ENCODE measurements at regions not wholly inside any gene's neighbourhood (a gene's known extent, or its start where the extent isn't known, plus 50 kb on each side); places are given as distances from the start of the nearest gene placed in this dataset.

DNA sequence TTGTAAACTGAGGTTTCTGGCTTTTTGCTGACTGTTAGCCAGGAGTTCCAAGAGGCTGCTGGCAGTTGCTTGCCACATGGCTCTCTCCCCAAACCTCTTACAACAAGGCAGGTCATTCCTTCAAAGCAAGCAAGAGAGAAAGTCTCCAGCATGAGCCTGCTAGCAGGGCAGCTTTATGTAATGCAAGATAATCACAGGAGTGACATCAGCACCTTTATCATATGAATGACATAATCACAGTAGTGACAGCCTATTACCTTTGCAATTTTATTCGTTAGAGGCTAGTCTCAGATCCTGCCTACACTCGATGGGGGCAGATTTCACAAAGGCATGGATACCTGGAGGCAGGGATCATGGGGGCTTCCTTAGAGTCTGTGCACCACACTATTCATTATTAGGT is 79.5 kb upstream of the KCNJ16 start:
- no peak for ATAC-seq (replicated peaks)
- no peaks in the 10 kb centered on the region for H3K4me1 Mint-ChIP-seq
- no peaks in the 10 kb centered on the region for H3K36me3 Mint-ChIP-seq (ENCODE audit: low read depth)
- H3K27ac Mint-ChIP-seq, result no peak overlapping the region
- peaks cover 7% of the 10 kb centered on the region for H3K27me3 Mint-ChIP-seq
- H3K9me3 Mint-ChIP-seq, result no peaks in the 10 kb centered on the region
- H3K4me3 Mint-ChIP-seq, result no peak overlapping the region

DNA sequence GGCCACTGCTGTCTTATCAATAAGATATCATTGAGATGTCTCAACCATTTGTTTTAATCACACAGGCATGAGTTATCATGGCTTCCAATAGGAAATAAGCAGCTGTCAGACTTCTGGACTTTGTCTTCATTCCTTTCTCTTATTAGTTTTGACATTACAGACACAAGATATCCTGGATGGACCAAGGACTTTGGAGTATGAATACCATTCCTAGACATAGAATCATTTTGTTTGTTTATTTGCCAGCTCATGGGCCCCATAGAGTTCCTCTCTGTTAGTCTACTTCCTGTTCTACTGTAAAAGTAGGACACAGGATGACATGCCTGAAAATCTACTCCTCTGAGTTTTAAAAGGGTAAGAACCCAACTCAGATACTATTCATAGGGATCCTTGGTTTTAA is 77.7 kb upstream of the KCNJ16 start:
- Mint-ChIP-seq H3K27me3 (peaks cover 7% of the 10 kb centered on the region), H3K4me1 (no peaks in the 10 kb centered on the region), H3K9me3 (no peaks in the 10 kb centered on the region), H3K27ac (no peak overlapping the region), H3K36me3 (ENCODE audit: low read depth) (no peaks in the 10 kb centered on the region), H3K4me3 (no peak overlapping the region)
- ATAC-seq (replicated peaks), result no peak

DNA sequence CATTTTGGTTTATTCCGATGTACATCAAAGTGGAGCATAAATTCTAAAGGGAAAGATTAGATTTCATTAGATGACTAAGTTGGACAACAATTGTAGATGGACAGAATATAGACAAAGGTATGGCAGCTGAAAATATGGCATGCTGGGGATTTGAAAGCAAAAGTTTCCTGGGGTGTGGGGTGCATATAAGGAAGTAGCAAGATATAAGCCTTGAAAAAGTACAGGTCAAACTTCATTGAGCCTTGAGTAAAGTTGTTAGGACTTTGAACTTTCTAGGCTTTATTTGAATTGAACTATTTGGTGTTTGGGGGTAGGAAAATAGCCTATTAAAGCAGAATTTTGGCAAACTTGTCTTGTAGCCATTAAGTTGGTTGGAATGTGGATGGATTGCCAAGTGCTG is 75.8 kb upstream of the KCNJ16 start:
- no peaks in the 10 kb centered on the region for H3K36me3 Mint-ChIP-seq (ENCODE audit: low read depth)
- no peak for ATAC-seq (replicated peaks)
- peaks cover 7% of the 10 kb centered on the region for H3K27me3 Mint-ChIP-seq
- H3K4me3 Mint-ChIP-seq, result no peak overlapping the region
- H3K9me3 Mint-ChIP-seq, result peaks cover 3% of the 10 kb centered on the region
- H3K4me1 Mint-ChIP-seq, result no peaks in the 10 kb centered on the region
- no peak overlapping the region for H3K27ac Mint-ChIP-seq

DNA sequence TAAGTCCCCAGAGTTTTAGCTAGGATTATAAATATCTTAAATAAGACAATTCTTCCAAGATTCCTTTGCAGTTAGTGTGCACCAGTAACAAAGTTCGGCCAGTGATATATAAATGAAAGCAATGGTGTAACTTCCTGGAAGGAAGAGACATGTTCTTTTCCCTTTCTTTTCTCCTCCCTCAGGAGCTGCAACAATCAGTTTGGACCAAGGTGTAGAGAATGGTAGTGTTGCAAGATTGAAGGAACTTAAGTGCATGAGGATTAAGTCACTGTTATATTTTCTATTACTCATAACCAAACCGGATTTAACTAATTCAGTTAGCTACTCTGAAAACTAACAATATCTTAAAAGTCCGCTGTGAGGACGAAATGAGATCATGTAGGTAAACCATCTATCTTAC is 68.9 kb upstream of the KCNJ16 start:
- ATAC-seq (replicated peaks), result no peak
- no peaks in the 10 kb centered on the region for H3K36me3 Mint-ChIP-seq (ENCODE audit: low read depth)
- peaks cover 3% of the 10 kb centered on the region for H3K9me3 Mint-ChIP-seq
- H3K27ac Mint-ChIP-seq, result no peak overlapping the region
- no peaks in the 10 kb centered on the region for H3K4me1 Mint-ChIP-seq
- H3K27me3 Mint-ChIP-seq, result no peaks in the 10 kb centered on the region
- H3K4me3 Mint-ChIP-seq, result no peak overlapping the region

DNA sequence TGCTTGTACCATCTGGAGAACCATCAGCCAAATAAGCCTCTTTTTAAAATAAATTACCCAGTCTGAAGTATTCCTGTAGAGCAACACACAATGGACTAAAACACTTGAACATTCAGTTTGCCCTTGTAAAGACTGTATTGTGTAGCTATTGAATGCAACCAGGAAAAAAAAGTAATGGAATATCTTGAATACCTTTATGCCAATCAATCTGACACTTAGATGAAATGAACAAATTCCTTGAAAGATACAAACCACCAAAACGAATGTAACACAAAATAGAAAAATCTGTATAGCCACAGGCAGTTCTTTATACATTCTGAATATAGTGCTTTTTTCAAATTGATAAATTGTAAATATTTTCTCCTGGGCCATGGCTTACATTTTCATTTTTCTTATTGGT is 63.3 kb upstream of the KCNJ16 start:
- no peaks in the 10 kb centered on the region for H3K36me3 Mint-ChIP-seq (ENCODE audit: low read depth)
- H3K4me3 Mint-ChIP-seq, result no peak overlapping the region
- H3K9me3 Mint-ChIP-seq, result no peaks in the 10 kb centered on the region
- no peaks in the 10 kb centered on the region for H3K27me3 Mint-ChIP-seq
- H3K27ac Mint-ChIP-seq, result no peak overlapping the region
- H3K4me1 Mint-ChIP-seq, result no peaks in the 10 kb centered on the region
- ATAC-seq (replicated peaks), result no peak

DNA sequence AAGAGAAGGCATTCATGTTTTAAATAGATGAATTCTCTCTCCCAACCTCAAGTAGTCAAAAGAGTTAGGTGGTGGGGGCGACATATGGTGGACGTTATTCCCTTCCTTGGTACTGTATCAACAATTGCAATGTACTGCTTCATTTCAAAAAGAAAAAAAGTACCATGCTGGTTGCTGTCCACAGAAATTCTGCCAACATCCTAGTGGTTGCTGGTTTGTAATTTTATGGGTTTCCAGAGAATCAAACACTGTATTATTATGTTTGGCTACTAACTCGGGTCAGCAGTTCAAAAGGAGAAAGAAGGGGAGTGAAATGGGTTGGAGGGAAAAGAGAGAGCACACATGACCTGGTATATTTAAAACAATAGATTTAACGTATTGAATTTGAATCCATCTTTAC is 61.1 kb upstream of the KCNJ16 start:
- Mint-ChIP-seq H3K9me3 (peaks cover 3% of the 10 kb centered on the region), H3K4me3 (no peak overlapping the region), H3K4me1 (no peaks in the 10 kb centered on the region), H3K27ac (no peak overlapping the region), H3K27me3 (no peaks in the 10 kb centered on the region), H3K36me3 (ENCODE audit: low read depth) (no peaks in the 10 kb centered on the region)
- ATAC-seq (replicated peaks), result no peak

DNA sequence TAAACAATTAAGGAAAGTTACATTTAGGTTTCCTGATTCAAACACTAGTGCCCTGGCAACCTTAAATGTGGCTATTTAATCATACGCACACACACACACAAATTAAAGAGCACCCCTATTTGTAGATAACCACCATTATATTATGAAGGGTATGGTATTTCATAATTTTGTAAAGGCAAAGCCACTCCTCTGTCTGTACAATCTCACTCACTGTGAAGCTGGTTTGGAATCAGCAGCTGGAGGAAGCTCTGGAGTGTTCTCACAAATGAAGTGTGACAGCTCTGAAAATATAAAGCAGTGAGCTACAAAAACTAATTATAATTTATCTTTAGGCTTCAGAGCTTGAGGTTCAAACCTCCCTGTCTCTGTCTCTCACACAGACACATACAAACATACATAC is 57.9 kb upstream of the KCNJ16 start:
- Mint-ChIP-seq H3K27me3 (no peaks in the 10 kb centered on the region), H3K4me1 (no peaks in the 10 kb centered on the region), H3K27ac (no peak overlapping the region), H3K4me3 (no peak overlapping the region), H3K9me3 (peaks cover 3% of the 10 kb centered on the region), H3K36me3 (ENCODE audit: low read depth) (no peaks in the 10 kb centered on the region)
- no peak for ATAC-seq (replicated peaks)

DNA sequence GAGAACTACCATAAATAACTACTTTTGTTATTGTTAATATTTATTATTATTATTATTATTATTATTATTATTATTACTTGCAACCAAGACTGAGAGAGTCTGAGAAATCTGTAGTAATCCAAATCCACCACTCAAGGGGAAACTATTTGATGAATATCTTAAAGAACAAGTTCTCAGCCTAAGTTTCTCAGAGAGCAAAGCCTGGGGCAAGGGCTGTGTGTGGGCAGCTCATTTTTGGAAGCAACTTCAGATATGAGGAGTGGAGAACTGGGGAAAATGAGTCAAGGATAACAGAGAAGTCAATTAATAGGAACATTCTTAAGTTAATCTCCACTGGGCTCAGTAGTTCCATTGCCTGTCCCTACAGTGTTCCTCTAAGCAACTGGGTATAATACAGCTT is 57.1 kb upstream of the KCNJ16 start:
- Mint-ChIP-seq H3K4me3 (no peak overlapping the region), H3K27me3 (no peaks in the 10 kb centered on the region), H3K36me3 (ENCODE audit: low read depth) (no peaks in the 10 kb centered on the region), H3K27ac (no peak overlapping the region), H3K4me1 (no peaks in the 10 kb centered on the region), H3K9me3 (peaks cover 3% of the 10 kb centered on the region)
- ATAC-seq (replicated peaks), result no peak

DNA sequence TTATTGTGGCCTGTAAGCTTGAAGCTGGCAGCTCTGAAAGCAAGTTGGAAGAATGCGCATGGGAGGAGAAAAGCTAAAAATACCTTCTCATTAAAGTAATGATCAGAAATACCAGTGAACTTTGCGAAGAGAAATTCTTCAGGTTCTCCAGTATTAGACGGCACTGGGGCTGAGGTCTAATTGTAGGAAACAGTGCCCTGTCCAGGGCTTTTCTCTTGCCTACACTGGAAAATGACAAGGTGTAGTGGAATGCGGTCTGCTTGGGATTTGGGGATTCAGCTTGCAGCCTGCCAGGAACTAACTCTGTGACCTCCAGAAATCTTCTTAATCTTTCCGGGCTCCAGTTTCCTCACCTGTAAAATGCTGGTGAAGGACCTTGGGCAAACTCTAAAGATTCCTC is 53.3 kb upstream of the KCNJ16 start:
- Mint-ChIP-seq H3K4me3 (no peak overlapping the region), H3K36me3 (ENCODE audit: low read depth) (no peaks in the 10 kb centered on the region), H3K27ac (no peak overlapping the region), H3K27me3 (peaks cover 4% of the 10 kb centered on the region), H3K4me1 (no peaks in the 10 kb centered on the region), H3K9me3 (peaks cover 3% of the 10 kb centered on the region)
- ATAC-seq (replicated peaks), result no peak

DNA sequence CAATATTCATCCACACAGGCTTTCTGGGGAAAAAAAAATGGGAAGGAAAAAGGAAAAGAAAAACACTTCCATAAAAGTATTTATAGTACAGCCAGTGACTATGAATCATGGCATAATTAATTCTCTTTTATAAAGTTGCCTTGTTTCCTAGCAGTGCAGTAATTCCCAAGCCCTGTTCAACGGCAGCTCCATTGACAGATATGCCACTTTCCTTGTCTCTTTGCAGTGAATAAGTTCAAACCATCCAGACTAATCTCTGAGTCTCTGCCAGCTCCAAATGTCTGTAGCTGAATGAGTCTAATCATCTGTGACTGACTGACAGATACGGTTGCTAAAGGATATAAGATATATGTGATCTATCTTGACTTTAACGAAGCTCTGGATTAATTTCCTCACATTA is 52.9 kb upstream of the KCNJ16 start:
- H3K9me3 Mint-ChIP-seq, result peaks cover 3% of the 10 kb centered on the region

DNA sequence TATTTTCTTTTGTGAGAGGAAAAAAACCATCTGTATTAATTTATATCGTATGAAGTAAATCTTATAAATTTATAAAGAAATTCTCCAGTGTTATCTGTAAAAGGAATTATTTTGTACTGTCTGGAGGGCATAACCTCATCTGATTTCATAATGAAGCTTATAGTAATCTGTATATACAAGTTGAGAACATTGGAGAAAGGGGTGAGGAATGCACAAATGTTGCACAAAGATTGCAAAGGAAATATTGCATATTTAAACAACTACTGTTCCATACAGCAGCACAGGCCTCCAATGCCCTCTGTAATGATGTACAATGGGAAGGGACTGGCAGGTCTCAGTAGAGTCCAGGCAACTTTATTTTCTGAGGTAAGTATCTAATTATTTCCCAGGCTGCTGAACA is 50.8 kb upstream of the KCNJ16 start:
- no peaks in the 10 kb centered on the region for H3K9me3 Mint-ChIP-seq
- H3K4me1 Mint-ChIP-seq, result no peaks in the 10 kb centered on the region
- H3K27ac Mint-ChIP-seq, result no peak overlapping the region
- no peak overlapping the region for H3K4me3 Mint-ChIP-seq
- no peak for ATAC-seq (replicated peaks)
- no peaks in the 10 kb centered on the region for H3K36me3 Mint-ChIP-seq (ENCODE audit: low read depth)
- peaks cover 7% of the 10 kb centered on the region for H3K27me3 Mint-ChIP-seq

More for the DNA sequence above, 52.9 kb upstream of the KCNJ16 start:
- Mint-ChIP-seq H3K4me3 (no peak overlapping the region), H3K27me3 (peaks cover 7% of the 10 kb centered on the region), H3K27ac (no peak overlapping the region), H3K36me3 (ENCODE audit: low read depth) (no peaks in the 10 kb centered on the region), H3K4me1 (no peaks in the 10 kb centered on the region)
- no peak for ATAC-seq (replicated peaks)
